Neural crest cell (in vitro differentiated cells): ENCODE measurements at regions not wholly inside any gene's neighbourhood (a gene's known extent, or its start where the extent isn't known, plus 50 kb on each side); places are given as distances from the start of the nearest gene placed in this dataset.
"Not testable (repeated sequence)": the region's sequence is repeated elsewhere in the genome, so short reads cannot be mapped to it uniquely, and the experiment has no call there.

ENCODE experiments used
- DNase-seq: peaks from one replicate; pipeline ENCODE4 v3.0.0; 2021; ENCODE audit warnings: low read depth, mixed read lengths, low spot score
- H3K27ac Mint-ChIP-seq: one replicate; pipeline ENCODE4 v1.8.0; 2021; ENCODE audit warnings: mild to moderate bottlenecking, mixed read lengths; ENCODE audit not compliant: unreplicated experiment
- H3K27me3 Mint-ChIP-seq: 2 replicates; pipeline ENCODE4 v1.8.0; 2021; ENCODE audit warnings: low read depth, mild to moderate bottlenecking, mixed read lengths
- H3K36me3 Mint-ChIP-seq: 2 replicates; pipeline ENCODE4 v1.8.0; 2021; ENCODE audit warnings: low read depth, mild to moderate bottlenecking, mixed read lengths
- H3K4me1 Mint-ChIP-seq: 2 replicates; pipeline ENCODE4 v1.8.0; 2021; ENCODE audit warnings: mixed read lengths
- H3K4me3 Mint-ChIP-seq: one replicate; pipeline ENCODE4 v1.8.0; 2021; ENCODE audit warnings: mild to moderate bottlenecking, mixed read lengths
- H3K9me3 Mint-ChIP-seq: 2 replicates; pipeline ENCODE4 v1.8.0; 2021; ENCODE audit warnings: mixed read lengths
- TF ChIP-seq, protein P1 (sequence below): fragments of 200-600 bp; sonication (generic); conservative IDR thresholded peaks from 2 replicates; pipeline ENCODE4 v1.5.0; 2021; ENCODE audit warnings: antibody characterized with exemption, mild to moderate bottlenecking

DNA sequence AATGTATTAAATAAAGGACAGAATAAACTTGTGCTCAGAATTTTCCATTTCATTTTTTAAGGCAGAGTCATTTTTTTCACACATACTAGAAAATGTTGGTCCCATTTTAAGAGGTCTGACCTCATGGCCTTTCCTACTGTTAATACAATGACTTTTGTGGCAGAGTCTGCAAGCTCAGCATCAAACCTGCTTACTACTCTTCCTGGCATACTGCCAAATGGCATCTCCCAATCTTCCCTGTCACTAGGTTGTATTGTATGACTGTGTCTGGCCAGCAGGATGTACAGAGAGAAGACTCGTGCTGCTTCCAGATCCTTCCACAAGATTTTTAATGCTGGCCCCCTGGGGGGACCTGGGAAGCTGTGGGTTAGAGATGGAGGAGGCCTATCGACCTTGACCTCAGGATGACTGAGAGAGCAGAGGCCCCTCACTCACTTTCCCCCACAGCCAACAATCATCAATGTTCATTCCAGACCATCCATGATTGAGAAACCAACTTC lies 64.7 kb downstream of the BARX1 start:
- Mint-ChIP-seq H3K27me3 (peaks cover 9% of the 10 kb centered on the region), H3K36me3 (no peaks in the 10 kb centered on the region), H3K4me3 (no peak overlapping the region), H3K4me1 (no peaks in the 10 kb centered on the region), H3K27ac (no peak overlapping the region), H3K9me3 (peaks cover 5% of the 10 kb centered on the region)
- DNase-seq, result no peak
- TF ChIP-seq, protein P1, sequence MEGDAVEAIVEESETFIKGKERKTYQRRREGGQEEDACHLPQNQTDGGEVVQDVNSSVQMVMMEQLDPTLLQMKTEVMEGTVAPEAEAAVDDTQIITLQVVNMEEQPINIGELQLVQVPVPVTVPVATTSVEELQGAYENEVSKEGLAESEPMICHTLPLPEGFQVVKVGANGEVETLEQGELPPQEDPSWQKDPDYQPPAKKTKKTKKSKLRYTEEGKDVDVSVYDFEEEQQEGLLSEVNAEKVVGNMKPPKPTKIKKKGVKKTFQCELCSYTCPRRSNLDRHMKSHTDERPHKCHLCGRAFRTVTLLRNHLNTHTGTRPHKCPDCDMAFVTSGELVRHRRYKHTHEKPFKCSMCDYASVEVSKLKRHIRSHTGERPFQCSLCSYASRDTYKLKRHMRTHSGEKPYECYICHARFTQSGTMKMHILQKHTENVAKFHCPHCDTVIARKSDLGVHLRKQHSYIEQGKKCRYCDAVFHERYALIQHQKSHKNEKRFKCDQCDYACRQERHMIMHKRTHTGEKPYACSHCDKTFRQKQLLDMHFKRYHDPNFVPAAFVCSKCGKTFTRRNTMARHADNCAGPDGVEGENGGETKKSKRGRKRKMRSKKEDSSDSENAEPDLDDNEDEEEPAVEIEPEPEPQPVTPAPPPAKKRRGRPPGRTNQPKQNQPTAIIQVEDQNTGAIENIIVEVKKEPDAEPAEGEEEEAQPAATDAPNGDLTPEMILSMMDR, result no peak

GRCh38 chr9:93886911-93887310 lies 68.2 kb downstream of the BARX1 start:
- H3K9me3 Mint-ChIP-seq, result peaks cover 2% of the 10 kb centered on the region
- no peak overlapping the region for H3K27ac Mint-ChIP-seq
- TF ChIP-seq, protein P1, result no peak
- H3K36me3 Mint-ChIP-seq, result no peaks in the 10 kb centered on the region
- peaks cover 11% of the 10 kb centered on the region for H3K27me3 Mint-ChIP-seq
- no peaks in the 10 kb centered on the region for H3K4me1 Mint-ChIP-seq
- no peak overlapping the region for H3K4me3 Mint-ChIP-seq
- no peak for DNase-seq

DNA sequence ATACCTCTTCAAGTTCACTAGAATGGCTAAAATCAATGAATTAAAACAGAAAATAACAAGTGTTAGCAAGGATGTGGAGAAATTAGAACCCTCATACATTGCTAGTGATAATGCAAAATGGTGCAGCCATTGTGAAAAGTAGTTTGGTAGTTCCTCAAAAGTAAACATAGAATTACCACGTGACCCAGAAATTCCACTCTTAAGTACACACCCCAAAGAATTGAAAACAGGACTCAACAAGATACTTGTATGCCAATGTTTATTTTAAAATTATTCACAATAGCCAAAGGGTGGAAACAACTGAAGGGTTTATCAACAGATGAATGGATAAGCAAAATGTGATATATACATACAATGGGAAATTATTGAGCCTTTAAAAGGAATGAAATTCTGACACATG lies 70.3 kb downstream of the BARX1 start:
- no peak for DNase-seq
- Mint-ChIP-seq H3K36me3 (no peaks in the 10 kb centered on the region), H3K4me3 (no peak overlapping the region), H3K27me3 (peaks cover 16% of the 10 kb centered on the region), H3K27ac (no peak overlapping the region), H3K9me3 (peaks cover 5% of the 10 kb centered on the region), H3K4me1 (no peaks in the 10 kb centered on the region)
- TF ChIP-seq, protein P1, result no peak

GRCh38 chr9:93879662-93880407 lies 75.3 kb downstream of the BARX1 start:
- H3K9me3 Mint-ChIP-seq, result peaks cover 18% of the 10 kb centered on the region

DNA sequence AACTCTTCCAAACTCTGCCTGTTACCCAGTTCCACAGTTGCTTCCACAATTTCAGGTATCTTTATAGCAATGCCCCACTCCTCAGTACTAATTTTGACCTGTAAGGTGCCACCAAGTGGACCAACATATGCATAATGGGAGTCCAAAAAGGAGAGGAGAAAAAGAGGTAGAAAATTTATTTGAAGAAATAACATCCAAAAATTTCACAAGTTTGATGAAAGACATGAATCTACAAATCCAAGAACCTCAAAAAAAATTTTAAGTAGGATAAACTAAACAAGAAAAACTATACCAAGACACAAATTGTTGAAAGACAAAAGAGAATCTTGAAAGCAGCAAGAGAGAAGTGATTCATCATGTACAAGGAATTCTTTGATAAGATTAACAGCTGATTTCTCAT lies 79.8 kb downstream of the BARX1 start:
- H3K4me1 Mint-ChIP-seq, result peaks cover 3% of the 10 kb centered on the region
- H3K4me3 Mint-ChIP-seq, result no peak overlapping the region
- TF ChIP-seq, protein P1, result no peak
- peaks cover 9% of the 10 kb centered on the region for H3K27me3 Mint-ChIP-seq
- H3K36me3 Mint-ChIP-seq, result peaks cover 13% of the 10 kb centered on the region
- H3K27ac Mint-ChIP-seq, result no peak overlapping the region
- peaks cover 28% of the 10 kb centered on the region for H3K9me3 Mint-ChIP-seq
- no peak for DNase-seq

More at GRCh38 chr9:93879662-93880407, 75.3 kb downstream of the BARX1 start:
- not testable (repeated sequence) for H3K27me3 Mint-ChIP-seq, H3K4me3 Mint-ChIP-seq, H3K27ac Mint-ChIP-seq, H3K4me1 Mint-ChIP-seq, DNase-seq, H3K36me3 Mint-ChIP-seq

DNA sequence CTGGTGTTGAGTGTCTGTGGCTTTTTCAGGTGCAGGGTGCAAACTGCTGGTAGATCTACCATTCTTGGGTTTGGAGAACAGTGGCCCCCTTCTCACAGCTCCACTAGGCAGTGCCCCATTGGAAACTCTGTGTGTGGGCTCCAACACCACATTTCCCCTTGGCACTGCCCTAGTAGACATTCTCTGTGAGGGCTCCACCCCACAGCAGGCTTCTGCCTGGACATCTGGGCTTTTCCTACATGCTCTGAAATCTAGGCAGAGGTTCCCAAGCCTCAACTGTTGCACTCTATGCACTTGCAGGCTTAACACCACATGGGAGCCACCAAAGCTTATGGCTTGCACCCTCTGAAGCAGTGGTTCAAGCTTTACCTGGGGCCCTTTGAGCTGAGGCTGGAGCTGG lies 80.9 kb downstream of the BARX1 start:
- H3K36me3 Mint-ChIP-seq, result peaks cover 13% of the 10 kb centered on the region
- H3K9me3 Mint-ChIP-seq, result peaks cover 28% of the 10 kb centered on the region
- TF ChIP-seq, protein P1, result no peak
- peaks cover 9% of the 10 kb centered on the region for H3K27me3 Mint-ChIP-seq
- no peak overlapping the region for H3K4me3 Mint-ChIP-seq
- no peak overlapping the region for H3K27ac Mint-ChIP-seq
- H3K4me1 Mint-ChIP-seq, result peaks cover 7% of the 10 kb centered on the region
- no peak for DNase-seq
